ENCODE measurements at regions not wholly inside any gene's neighbourhood (a gene's known extent, or its start where the extent isn't known, plus 50 kb on each side); places are given as distances from the start of the nearest gene placed in this dataset.
"Not testable (repeated sequence)": the region's sequence is repeated elsewhere in the genome, so short reads cannot be mapped to it uniquely, and the experiment has no call there.

GRCh38 chr20:26003959-26004358 lies 307.3 kb upstream of the ZNF337 start:
- POLR2A ChIA-PET; DNase-seq (ENCODE audit: low read depth, low spot score); CTCF ChIA-PET; H3K4me3 ChIP-seq (ENCODE audit: low read depth, low read length): not testable (repeated sequence)

DNA sequence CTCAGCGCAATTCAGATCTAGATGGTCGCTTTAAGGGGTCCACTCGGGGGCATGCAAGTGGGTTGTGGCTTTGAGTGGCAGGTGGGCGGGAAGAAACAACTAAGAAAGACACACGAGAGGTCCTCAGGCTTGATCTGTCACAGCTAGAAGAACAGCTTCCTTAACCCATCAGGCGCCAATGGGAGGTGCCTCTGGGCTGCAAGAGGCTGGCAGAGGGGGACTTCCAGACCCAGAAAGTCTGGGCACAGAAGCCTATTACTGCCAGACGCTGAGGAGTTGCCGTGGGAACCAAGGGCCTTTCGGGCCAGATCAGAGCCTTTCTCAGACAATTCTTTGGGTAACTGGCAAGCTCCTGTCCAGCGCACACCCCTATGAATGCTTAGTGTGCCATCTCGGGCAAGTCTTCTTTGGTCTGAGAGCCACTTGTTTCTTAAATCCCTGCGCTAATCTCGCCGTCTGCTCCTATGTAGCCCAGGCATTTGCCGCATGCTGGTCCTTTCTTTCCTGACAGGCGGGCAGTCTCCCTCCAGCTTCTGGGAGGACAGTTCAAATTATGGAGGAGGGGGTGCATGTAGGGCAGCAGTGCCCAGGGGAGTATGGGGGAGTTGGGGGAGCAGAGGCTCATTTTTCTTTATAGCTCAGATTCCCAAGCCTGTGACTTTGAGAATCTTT lies 300.9 kb upstream of the ZNF337 start:
- not testable (repeated sequence) for DNase-seq (ENCODE audit: low read depth, low spot score)

GRCh38 chr20:25992146-25992545 lies 295.5 kb upstream of the ZNF337 start:
- TF ChIP-seq, protein P1, sequence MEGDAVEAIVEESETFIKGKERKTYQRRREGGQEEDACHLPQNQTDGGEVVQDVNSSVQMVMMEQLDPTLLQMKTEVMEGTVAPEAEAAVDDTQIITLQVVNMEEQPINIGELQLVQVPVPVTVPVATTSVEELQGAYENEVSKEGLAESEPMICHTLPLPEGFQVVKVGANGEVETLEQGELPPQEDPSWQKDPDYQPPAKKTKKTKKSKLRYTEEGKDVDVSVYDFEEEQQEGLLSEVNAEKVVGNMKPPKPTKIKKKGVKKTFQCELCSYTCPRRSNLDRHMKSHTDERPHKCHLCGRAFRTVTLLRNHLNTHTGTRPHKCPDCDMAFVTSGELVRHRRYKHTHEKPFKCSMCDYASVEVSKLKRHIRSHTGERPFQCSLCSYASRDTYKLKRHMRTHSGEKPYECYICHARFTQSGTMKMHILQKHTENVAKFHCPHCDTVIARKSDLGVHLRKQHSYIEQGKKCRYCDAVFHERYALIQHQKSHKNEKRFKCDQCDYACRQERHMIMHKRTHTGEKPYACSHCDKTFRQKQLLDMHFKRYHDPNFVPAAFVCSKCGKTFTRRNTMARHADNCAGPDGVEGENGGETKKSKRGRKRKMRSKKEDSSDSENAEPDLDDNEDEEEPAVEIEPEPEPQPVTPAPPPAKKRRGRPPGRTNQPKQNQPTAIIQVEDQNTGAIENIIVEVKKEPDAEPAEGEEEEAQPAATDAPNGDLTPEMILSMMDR (IDR thresholded peaks at IDR 0.05; ENCODE audit: insufficient read depth, low read length, missing control alignments): no peak
- CTCF ChIA-PET: no interaction called here
- POLR2A ChIA-PET: no interaction called here
- DNase-seq (ENCODE audit: low read depth, low spot score): no peak
- no peak overlapping the region for H3K4me3 ChIP-seq (ENCODE audit: low read depth, low read length)

More for the DNA sequence above, 300.9 kb upstream of the ZNF337 start:
- H3K4me3 ChIP-seq (ENCODE audit: low read depth, low read length); CTCF ChIA-PET; POLR2A ChIA-PET: not testable (repeated sequence)

- H3K4me3 ChIP-seq (ENCODE audit: low read depth, low read length): no peak overlapping the region
- CTCF ChIA-PET: no interaction called here
- POLR2A ChIA-PET: no interaction called here
- TF ChIP-seq, protein P1 (IDR thresholded peaks at IDR 0.05; ENCODE audit: insufficient read depth, low read length, missing control alignments): no peak
- DNase-seq (ENCODE audit: low read depth, low spot score): no peak
Measured at GRCh38 chr20:25991756-25992130, 295.1 kb upstream of the ZNF337 start.

DNA sequence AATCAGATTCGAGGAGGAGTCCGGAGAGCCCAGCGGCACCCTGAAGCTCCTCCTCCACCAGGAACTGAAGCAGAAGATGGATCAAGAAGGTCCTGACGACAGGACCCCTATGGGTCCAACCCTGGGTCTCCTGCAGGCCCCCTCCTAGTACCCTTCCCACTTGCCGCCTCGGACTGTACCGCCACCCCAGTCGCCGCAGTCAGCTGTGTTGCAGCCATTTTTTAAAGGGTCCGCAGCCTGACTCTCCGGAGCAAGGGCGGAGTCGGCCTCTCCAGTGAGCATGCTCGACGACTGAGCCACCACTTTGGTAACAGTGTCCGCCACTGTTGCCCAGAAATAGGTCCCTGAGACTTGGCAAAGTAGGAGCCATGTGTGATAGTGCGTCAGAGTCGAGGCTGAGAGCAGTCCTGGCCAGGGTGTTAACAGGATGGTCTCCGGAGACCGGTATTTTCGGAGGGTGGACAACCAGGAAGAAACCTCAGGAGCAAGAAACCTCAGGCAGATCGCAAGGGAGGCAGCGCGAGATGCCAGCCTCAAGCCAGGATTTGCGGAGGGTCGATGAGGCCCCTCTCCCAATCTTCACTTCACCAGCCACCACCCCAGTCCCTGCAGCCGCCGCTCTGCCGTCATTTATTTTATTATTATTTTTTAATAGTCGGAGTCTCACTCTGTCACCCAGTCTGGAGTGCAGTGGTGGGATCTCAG lies 294.6 kb upstream of the ZNF337 start:
- no peak for DNase-seq (ENCODE audit: low read depth, low spot score)
- CTCF ChIA-PET: no interaction called here
- no peak overlapping the region for H3K4me3 ChIP-seq (ENCODE audit: low read depth, low read length)
- TF ChIP-seq, protein P1 (IDR thresholded peaks at IDR 0.05; ENCODE audit: insufficient read depth, low read length, missing control alignments): no peak
- POLR2A ChIA-PET: no interaction called here

DNA sequence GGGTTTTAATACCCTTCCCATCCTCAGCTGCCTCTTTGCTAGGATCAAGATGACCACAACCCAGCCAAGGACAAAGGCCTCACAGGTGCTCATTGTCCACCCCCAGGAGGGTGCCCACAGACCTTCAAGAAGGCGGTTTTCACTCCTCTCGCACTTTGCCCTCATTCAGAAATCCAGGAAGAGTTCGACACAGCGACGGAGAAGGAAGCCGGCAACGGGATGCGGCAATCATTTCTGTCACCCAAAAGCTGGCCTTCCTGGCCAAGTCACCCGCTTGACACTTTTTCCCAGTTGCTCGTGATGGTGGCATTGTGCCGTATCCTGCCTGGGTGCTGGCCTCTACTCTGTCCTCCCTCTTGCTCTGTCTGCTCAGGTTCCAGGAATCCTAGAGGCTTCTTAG lies 293.0 kb upstream of the ZNF337 start:
- POLR2A ChIA-PET; H3K4me3 ChIP-seq (ENCODE audit: low read depth, low read length); CTCF ChIA-PET; DNase-seq (ENCODE audit: low read depth, low spot score): not testable (repeated sequence)

- no peak overlapping the region for H3K4me3 ChIP-seq (ENCODE audit: low read depth, low read length)
- DNase-seq (ENCODE audit: low read depth, low spot score): no peak
- TF ChIP-seq, protein P1 (IDR thresholded peaks at IDR 0.05; ENCODE audit: insufficient read depth, low read length, missing control alignments): no peak
- POLR2A ChIA-PET: no interaction called here
- CTCF ChIA-PET: no interaction called here
Measured at GRCh38 chr20:25989196-25989595, 292.5 kb upstream of the ZNF337 start.

GRCh38 chr20:25987928-25988560 lies 291.4 kb upstream of the ZNF337 start:
- DNase-seq (ENCODE audit: low read depth, low spot score); H3K4me3 ChIP-seq (ENCODE audit: low read depth, low read length); POLR2A ChIA-PET; CTCF ChIA-PET: not testable (repeated sequence)

Data from AG04449 (cell line).